ENCODE measurements at regions not wholly inside any gene's neighbourhood (a gene's known extent, or its start where the extent isn't known, plus 50 kb on each side); places are given as distances from the start of the nearest gene placed in this dataset.

GRCh38 chrX:123084797-123085196 lies 99.3 kb upstream of the GRIA3 start:
- Histone ChIP-seq H3K4me3 (ENCODE audit: low read depth, low read length) (no peak overlapping the region), H3K9me3 (ENCODE audit: control insufficient read depth, insufficient read depth, low read depth, low read length) (no peaks in the 10 kb centered on the region; the same call in 1 of the 2 replicates), H3K36me3 (ENCODE audit: control insufficient read depth in 2 of 2, insufficient read depth in 1 of 2, low read length in 2 of 2) (no peaks in the 10 kb centered on the region), H3K4me1 (ENCODE audit: control insufficient read depth, insufficient read depth, low read length) (no peaks in the 10 kb centered on the region), H3K27ac (ENCODE audit: extremely low read depth, low read depth, low read length) (no peak overlapping the region)
- no peak for TF ChIP-seq ZNF302 (tag by site-specific recombination; IDR thresholded peaks at IDR 0.05; ENCODE audit: low read depth)
- TF ChIP-seq ZSCAN4 (tag by site-specific recombination; IDR thresholded peaks at IDR 0.05) = no peak
- TF ChIP-seq SALL2 (tag by site-specific recombination; IDR thresholded peaks at IDR 0.05; ENCODE audit: borderline replicate concordance) = no peak
- TF ChIP-seq GLI2 (tag by site-specific recombination; IDR thresholded peaks at IDR 0.05; ENCODE audit: borderline replicate concordance, low read depth) = no peak
- no peak for TF ChIP-seq ZFP37 (tag by site-specific recombination; IDR thresholded peaks at IDR 0.05)
- TF ChIP-seq ZNF24 (tag by site-specific recombination; IDR thresholded peaks at IDR 0.05) = no peak
- no peak for TF ChIP-seq ZNF19 (tag by site-specific recombination; IDR thresholded peaks at IDR 0.05; ENCODE audit: low read depth)
- TF ChIP-seq YY2 (tag by site-specific recombination; IDR thresholded peaks at IDR 0.05) = no peak
- no peak for TF ChIP-seq ZNF423 (tag by site-specific recombination; IDR thresholded peaks at IDR 0.05)
- TF ChIP-seq SCRT1 (tag by site-specific recombination; IDR thresholded peaks at IDR 0.05; ENCODE audit: borderline replicate concordance) = no peak
- no peak for TF ChIP-seq ZNF174 (tag by site-specific recombination; IDR thresholded peaks at IDR 0.05)
- TF ChIP-seq ZNF624 (tag by site-specific recombination; IDR thresholded peaks at IDR 0.05) = no peak
- TF ChIP-seq ZSCAN5A (tag by site-specific recombination; IDR thresholded peaks at IDR 0.05) = no peak
- TF ChIP-seq RBAK (tag by site-specific recombination; IDR thresholded peaks at IDR 0.05) = no peak
- TF ChIP-seq ZNF513 (tag by site-specific recombination; IDR thresholded peaks at IDR 0.05) = no peak
- TF ChIP-seq GLIS1 (tag by site-specific recombination; IDR thresholded peaks at IDR 0.05) = no peak
- no peak for TF ChIP-seq HOXA7 (CRISPR knock-in tag; IDR thresholded peaks at IDR 0.05; ENCODE audit: borderline replicate concordance)
- ChIA-PET CTCF (no interaction called here), POLR2A (no interaction called here)

GRCh38 chrX:123085311-123085940 lies 98.7 kb upstream of the GRIA3 start:
- no peak for TF ChIP-seq ZNF16 (tag by site-specific recombination; IDR thresholded peaks at IDR 0.05; ENCODE audit: low read depth)
- no peak for TF ChIP-seq HOXD13 (CRISPR knock-in tag; IDR thresholded peaks at IDR 0.05; ENCODE audit: borderline replicate concordance)
- peak; percentile 60 for TF ChIP-seq SETDB1 (IDR thresholded peaks at IDR 0.05; ENCODE audit: insufficient read length, low read length)
- TF ChIP-seq ZNF398 (tag by site-specific recombination; IDR thresholded peaks at IDR 0.05) = no peak
- TF ChIP-seq ZFP41 (tag by site-specific recombination; IDR thresholded peaks at IDR 0.05; ENCODE audit: borderline replicate concordance) = no peak
- H3K4me3 ChIP-seq (ENCODE audit: low read depth, low read length) = no peak overlapping the region
- ChIA-PET POLR2A (no interaction called here), CTCF (no interaction called here)
- no peaks in the 10 kb centered on the region; the same call in 1 of the 2 replicates for H3K9me3 ChIP-seq (ENCODE audit: control insufficient read depth, insufficient read depth, low read depth, low read length)
- H3K4me1 ChIP-seq (ENCODE audit: control insufficient read depth, insufficient read depth, low read length) = no peaks in the 10 kb centered on the region
- H3K36me3 ChIP-seq (ENCODE audit: control insufficient read depth in 2 of 2, insufficient read depth in 1 of 2, low read length in 2 of 2) = no peaks in the 10 kb centered on the region
- H3K27ac ChIP-seq (ENCODE audit: extremely low read depth, low read depth, low read length) = no peak overlapping the region
